ENCODE measurements at regions not wholly inside any gene's neighbourhood (a gene's known extent, or its start where the extent isn't known, plus 50 kb on each side); places are given as distances from the start of the nearest gene placed in this dataset.

DNA sequence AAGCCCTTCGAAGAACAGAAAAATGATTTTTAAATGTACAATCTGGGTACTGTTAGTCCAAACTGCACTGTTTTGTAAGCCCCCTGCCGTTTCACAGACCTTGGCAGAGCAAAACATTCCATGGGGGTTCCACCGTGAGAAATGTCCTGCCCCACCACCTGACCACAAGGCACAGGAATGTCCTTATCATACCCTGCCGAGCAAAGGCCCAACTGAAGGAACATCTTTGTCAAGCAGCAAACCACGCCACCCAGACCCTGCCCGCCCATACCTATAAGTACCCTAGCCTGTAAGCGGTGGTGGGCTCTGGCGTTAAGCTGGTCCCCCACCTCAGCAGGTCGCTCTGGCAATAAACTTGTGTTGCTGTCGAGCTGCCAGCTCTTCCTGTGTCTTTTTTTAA is 181.6 kb upstream of the PZP start:
- no peak overlapping the region for H3K4me3 ChIP-seq (replicated peaks in 1 of 2; ENCODE audit: low read depth in 1 of 2, low read length in 2 of 2)
- POLR2A ChIA-PET, result no interaction called here
- BruUV-seq (replicated peaks), result no TSS peak
- no peak overlapping the region for H3K27ac ChIP-seq (ENCODE audit: low read depth, low read length)
- ATAC-seq, result no peak
- no peak for DNase-seq (ENCODE audit: low read depth, low spot score)
- H3K27me3 ChIP-seq (ENCODE audit: insufficient read depth, low read length), result no peaks in the 10 kb centered on the region
- H3K4me1 ChIP-seq (ENCODE audit: control insufficient read depth in 1 of 2, insufficient read depth in 2 of 2, low read length in 2 of 2), result no peaks in the 10 kb centered on the region
- TF ChIP-seq, protein P1, sequence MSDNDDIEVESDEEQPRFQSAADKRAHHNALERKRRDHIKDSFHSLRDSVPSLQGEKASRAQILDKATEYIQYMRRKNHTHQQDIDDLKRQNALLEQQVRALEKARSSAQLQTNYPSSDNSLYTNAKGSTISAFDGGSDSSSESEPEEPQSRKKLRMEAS (IDR thresholded peaks at IDR 0.05), result no peak
- no peak for TF ChIP-seq EGR1 (IDR thresholded peaks at IDR 0.05; ENCODE audit: low read depth)
- no peak for TF ChIP-seq CTCF (IDR thresholded peaks at IDR 0.05 in 2 of 3, conservative IDR thresholded peaks at IDR 0.05 in 1 of 3; ENCODE audit: borderline replicate concordance in 1 of 3, insufficient read depth in 1 of 3, low read depth in 2 of 3, low read length in 2 of 3)
- TF ChIP-seq, protein P2, sequence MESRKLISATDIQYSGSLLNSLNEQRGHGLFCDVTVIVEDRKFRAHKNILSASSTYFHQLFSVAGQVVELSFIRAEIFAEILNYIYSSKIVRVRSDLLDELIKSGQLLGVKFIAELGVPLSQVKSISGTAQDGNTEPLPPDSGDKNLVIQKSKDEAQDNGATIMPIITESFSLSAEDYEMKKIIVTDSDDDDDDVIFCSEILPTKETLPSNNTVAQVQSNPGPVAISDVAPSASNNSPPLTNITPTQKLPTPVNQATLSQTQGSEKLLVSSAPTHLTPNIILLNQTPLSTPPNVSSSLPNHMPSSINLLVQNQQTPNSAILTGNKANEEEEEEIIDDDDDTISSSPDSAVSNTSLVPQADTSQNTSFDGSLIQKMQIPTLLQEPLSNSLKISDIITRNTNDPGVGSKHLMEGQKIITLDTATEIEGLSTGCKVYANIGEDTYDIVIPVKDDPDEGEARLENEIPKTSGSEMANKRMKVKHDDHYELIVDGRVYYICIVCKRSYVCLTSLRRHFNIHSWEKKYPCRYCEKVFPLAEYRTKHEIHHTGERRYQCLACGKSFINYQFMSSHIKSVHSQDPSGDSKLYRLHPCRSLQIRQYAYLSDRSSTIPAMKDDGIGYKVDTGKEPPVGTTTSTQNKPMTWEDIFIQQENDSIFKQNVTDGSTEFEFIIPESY (IDR thresholded peaks at IDR 0.05; ENCODE audit: extremely low read depth, insufficient replicate concordance, low read length), result no peak
- TF ChIP-seq ZFX (IDR thresholded peaks at IDR 0.05), result no peak
- TF ChIP-seq FOSL1 (IDR thresholded peaks at IDR 0.05; ENCODE audit: low read depth), result no peak
- TF ChIP-seq EZH2phosphoT487 (IDR thresholded peaks at IDR 0.05; ENCODE audit: borderline replicate concordance), result no peak
- TF ChIP-seq JUND (IDR thresholded peaks at IDR 0.05), result no peak
- H3K4me2 ChIP-seq (ENCODE audit: low read length), result no peak overlapping the region
- CTCF ChIA-PET, result no interaction called here
- H3K9ac ChIP-seq (ENCODE audit: low read length), result no peak overlapping the region
- H3K36me3 ChIP-seq (ENCODE audit: control insufficient read depth in 1 of 2, insufficient read depth in 2 of 2, low read length in 2 of 2), result no peaks in the 10 kb centered on the region
- RAD21 ChIA-PET (ENCODE audit: low non-redundant PET in 1 of 2, low total read pairs in 2 of 2, uncharacterized antibody in 2 of 2, unreplicated experiment in 2 of 2), result no interaction called here
- H2AFZ ChIP-seq (ENCODE audit: low read depth, low read length, poor library complexity, severe bottlenecking), result no peak overlapping the region
- no peaks in the 10 kb centered on the region for H4K20me1 ChIP-seq (ENCODE audit: insufficient read depth)
- intact Hi-C loops (cut with micrococcal nuclease), result no loop called here
- H3K79me2 ChIP-seq (ENCODE audit: insufficient read depth, low read length), result no peaks in the 10 kb centered on the region
- H3K9me3 ChIP-seq (ENCODE audit: control insufficient read depth in 1 of 2, insufficient read depth in 1 of 2, low read depth in 1 of 2, low read length in 2 of 2), result no peaks in the 10 kb centered on the region
- no peaks in the 10 kb centered on the region for H3K9me2 ChIP-seq (ENCODE audit: insufficient read depth)

Data from HCT116 (cell line).